Ascending aorta (tissue), 2 donors: ENCODE measurements at regions not wholly inside any gene's neighbourhood (a gene's known extent, or its start where the extent isn't known, plus 50 kb on each side); places are given as distances from the start of the nearest gene placed in this dataset.

ENCODE experiments used
- DNase-seq, 2 donors: peaks; one replicate each; pipeline ENCODE4 v3.0.0-alpha.2; 2019; ENCODE audit warnings: low spot score in 2 of 2
- H3K27ac ChIP-seq, 2 donors: fragments of 200-600 bp; sonication (generic); one replicate each; pipeline ENCODE4 v1.5.1; 2016 to 2017; ENCODE audit warnings: mild to moderate bottlenecking in 1 of 2
- H3K27me3 ChIP-seq: fragments of 200-600 bp; sonication (generic); one replicate; pipeline ENCODE4 v1.5.1; 2017
- H3K36me3 ChIP-seq, 2 donors: fragments of 200-600 bp; sonication (generic); one replicate each; pipeline ENCODE4 v1.5.1; 2016
- H3K4me1 ChIP-seq, 2 donors: fragments of 200-600 bp; sonication (generic); one replicate each; pipeline ENCODE4 v1.5.1; 2016 to 2017; ENCODE audit warnings: mild to moderate bottlenecking in 1 of 2
- H3K4me3 ChIP-seq, 2 donors: fragments of 200-600 bp; sonication (generic); one replicate each; pipeline ENCODE4 v1.5.1; 2016 to 2017; ENCODE audit warnings: mild to moderate bottlenecking in 1 of 2
- H3K9me3 ChIP-seq, 2 donors: fragments of 200-600 bp; sonication (generic); one replicate each; pipeline ENCODE4 v1.5.1; 2016
- CTCF ChIP-seq, 3 experiments: fragments of 200-600 bp in 2 of 3; fragments of 450-650 bp in 1 of 3; sonication (generic) in 2 of 3; IDR thresholded peaks; one replicate each; pipeline ENCODE4 v1.5.1; 2016 to 2019; ENCODE audit warnings: antibody characterized with exemption in 3 of 3, mild to moderate bottlenecking in 1 of 3, moderate library complexity in 1 of 3
- intact Hi-C: fragments of 100-400 bp; cut with DNase I; formaldehyde crosslinking; loops from one replicate; pipeline ENCODE4 v1.15.1; 2023

GRCh38 chr2:146244830-146245229 is 1600.0 kb upstream of the ACVR2A start:
- intact Hi-C loops = no loop called here
- Histone ChIP-seq H3K4me1 (no peaks in the 10 kb centered on the region), H3K9me3 (no peaks in the 10 kb centered on the region), H3K36me3 (no peaks in the 10 kb centered on the region), H3K27me3 (no peaks in the 10 kb centered on the region), H3K27ac (no peak overlapping the region), H3K4me3 (no peak overlapping the region)
- no peak for TF ChIP-seq CTCF (IDR thresholded peaks at IDR 0.05)
- no peak for DNase-seq

GRCh38 chr2:146244131-146244530 is 1600.7 kb upstream of the ACVR2A start:
- TF ChIP-seq CTCF (IDR thresholded peaks at IDR 0.05) = no peak
- no peaks in the 10 kb centered on the region for H3K27me3 ChIP-seq
- H3K4me3 ChIP-seq = no peak overlapping the region
- H3K27ac ChIP-seq = no peak overlapping the region
- no peak for DNase-seq
- no peaks in the 10 kb centered on the region for H3K4me1 ChIP-seq
- intact Hi-C loops = no loop called here
- no peaks in the 10 kb centered on the region for H3K36me3 ChIP-seq
- no peaks in the 10 kb centered on the region for H3K9me3 ChIP-seq

- intact Hi-C loops = no loop called here
- Histone ChIP-seq H3K27me3 (no peaks in the 10 kb centered on the region), H3K4me3 (no peak overlapping the region), H3K9me3 (no peaks in the 10 kb centered on the region), H3K36me3 (no peaks in the 10 kb centered on the region), H3K4me1 (no peaks in the 10 kb centered on the region), H3K27ac (no peak overlapping the region)
- TF ChIP-seq CTCF (IDR thresholded peaks at IDR 0.05) = no peak
- DNase-seq = no peak
Measured at GRCh38 chr2:146241023-146241422, 1603.8 kb upstream of the ACVR2A start.

- H3K9me3 ChIP-seq = no peaks in the 10 kb centered on the region
- intact Hi-C loops = no loop called here
- no peaks in the 10 kb centered on the region for H3K4me1 ChIP-seq
- H3K27me3 ChIP-seq = no peaks in the 10 kb centered on the region
- no peaks in the 10 kb centered on the region for H3K36me3 ChIP-seq
- no peak for DNase-seq
- TF ChIP-seq CTCF (IDR thresholded peaks at IDR 0.05) = no peak
- H3K27ac ChIP-seq = no peak overlapping the region
- H3K4me3 ChIP-seq = no peak overlapping the region
Measured at GRCh38 chr2:146240391-146240790, 1604.4 kb upstream of the ACVR2A start.

- intact Hi-C loops = no loop called here
Measured at GRCh38 chr2:146239392-146240135, 1605.3 kb upstream of the ACVR2A start.

More at GRCh38 chr2:146239392-146240135, 1605.3 kb upstream of the ACVR2A start:
- H3K27ac ChIP-seq = no peak overlapping the region
- no peak for TF ChIP-seq CTCF (IDR thresholded peaks at IDR 0.05)
- DNase-seq = no peak
- no peak overlapping the region for H3K4me3 ChIP-seq
- no peaks in the 10 kb centered on the region for H3K27me3 ChIP-seq
- H3K36me3 ChIP-seq = no peaks in the 10 kb centered on the region
- H3K9me3 ChIP-seq = no peaks in the 10 kb centered on the region
- H3K4me1 ChIP-seq = no peaks in the 10 kb centered on the region
